B cell (primary cell): ENCODE measurements at regions not wholly inside any gene's neighbourhood (a gene's known extent, or its start where the extent isn't known, plus 50 kb on each side); places are given as distances from the start of the nearest gene placed in this dataset.

Source experiments
- ATAC-seq: fragments of 200-7000 bp; cut with Tn5 transposase; one replicate; pipeline ENCODE4 v1.10.0; 2021; ENCODE audit warnings: low read depth, mild to moderate bottlenecking, moderate number of reproducible peaks, moderate library complexity
- CTCF ChIA-PET: fragments of 350-600 bp; sonication (Branson Sonifier 250); formaldehyde crosslinking; loops from one replicate; lab custom pipeline; 2021; ENCODE audit warnings: antibody characterized with exemption, inconsistent platforms; lab: Charles Lee
- POLR2A ChIA-PET: fragments of 350-600 bp; sonication (Branson Sonifier 250); formaldehyde crosslinking; loops from one replicate; lab custom pipeline; 2021; ENCODE audit warnings: antibody characterized with exemption; lab: Charles Lee
- DNase-seq: peaks from one replicate; pipeline ENCODE4 v3.0.0; 2013
- H2AFZ ChIP-seq: 2 replicates; pipeline ENCODE4 v1.6.1; 2012; ENCODE audit warnings: mild to moderate bottlenecking, low read depth, low read length; ENCODE audit not compliant: insufficient read depth, poor library complexity, severe bottlenecking
- H3K27ac ChIP-seq, 2 donors: 1 replicate in 1 of 2; 2 replicates in 1 of 2; pipeline ENCODE4 v1.5.1; 2012 to 2013; ENCODE audit warnings: low read length in 2 of 2, mild to moderate bottlenecking in 2 of 2, moderate library complexity in 1 of 2
- H3K27me3 ChIP-seq, 4 experiments: fragments of 200-600 bp in 1 of 4; sonication (generic) in 1 of 4; replicated peaks in 1 of 4; 1 replicate in 2 of 4; 2 replicates in 2 of 4; pipeline versions ENCODE4 v1.6.1 to v1.7.0; 2013 to 2016; ENCODE audit warnings: low read length in 3 of 4, mild to moderate bottlenecking in 2 of 4, mixed read lengths in 1 of 4, moderate library complexity in 1 of 4; ENCODE audit not compliant: insufficient read depth in 4 of 4, control insufficient read depth in 3 of 4; ENCODE audit errors: control extremely low read depth in 1 of 4
- H3K36me3 ChIP-seq, 2 experiments: replicated peaks in 1 of 2; 1 replicate in 1 of 2; 2 replicates in 1 of 2; pipeline versions ENCODE4 v1.6.1 to v1.7.1; 2013; ENCODE audit warnings: low read length in 1 of 2; ENCODE audit not compliant: insufficient read depth in 2 of 2, control insufficient read depth in 1 of 2; ENCODE audit errors: control extremely low read depth in 1 of 2, extremely low read depth in 1 of 2
- H3K4me1 ChIP-seq, 2 donors: fragments of 200-600 bp in 1 of 2; sonication (generic) in 1 of 2; 1 replicate in 1 of 2; 2 replicates in 1 of 2; pipeline versions ENCODE4 v1.5.1 to v1.6.1; 2013 to 2017; ENCODE audit warnings: low read length in 2 of 2; ENCODE audit not compliant: control insufficient read depth in 2 of 2, insufficient read depth in 2 of 2
- H3K4me2 ChIP-seq: replicated peaks from 2 replicates; pipeline ENCODE3; 2012; ENCODE audit warnings: mild to moderate bottlenecking, low read depth, low read length; ENCODE audit not compliant: poor library complexity, severe bottlenecking
- H3K4me3 ChIP-seq, 5 experiments: fragments of 200-600 bp in 1 of 5; sonication (generic) in 1 of 5; 1 replicate in 3 of 5; 2 replicates in 2 of 5; pipeline versions ENCODE4 v1.5.1 to v1.7.0; 2011 to 2016; ENCODE audit warnings: low read length in 4 of 5, mild to moderate bottlenecking in 4 of 5, low read depth in 2 of 5, control low read depth in 1 of 5, moderate library complexity in 1 of 5; ENCODE audit not compliant: insufficient read depth in 1 of 5; ENCODE audit errors: control extremely low read depth in 1 of 5, extremely low read depth in 1 of 5
- H3K79me2 ChIP-seq: fragments of 200-600 bp; sonication (generic); one replicate; pipeline ENCODE4 v1.6.0; 2016; ENCODE audit warnings: low read length; ENCODE audit not compliant: control insufficient read depth, insufficient read depth
- H3K9ac ChIP-seq: fragments of 200-600 bp; sonication (generic); 2 replicates; pipeline ENCODE4 v1.6.1; 2017; ENCODE audit warnings: mild to moderate bottlenecking, low read length, moderate library complexity
- H3K9me3 ChIP-seq, 3 donors: one replicate each; pipeline versions ENCODE4 v1.6.1 to v1.7.1; 2013; ENCODE audit warnings: low read length in 2 of 3; ENCODE audit not compliant: control insufficient read depth in 2 of 3, insufficient read depth in 1 of 3; ENCODE audit errors: control extremely low read depth in 1 of 3
- H4K20me1 ChIP-seq: 2 replicates; pipeline ENCODE4 v1.6.0; 2012; ENCODE audit warnings: mild to moderate bottlenecking, low read length; ENCODE audit not compliant: insufficient read depth, control insufficient read depth, poor library complexity, severe bottlenecking
- H3K27ac Mint-ChIP-seq: one replicate; pipeline ENCODE4 v1.8.0; 2021; ENCODE audit warnings: mixed read lengths
- H3K27me3 Mint-ChIP-seq: one replicate; pipeline ENCODE4 v1.8.0; 2021; ENCODE audit warnings: mixed read lengths
- H3K4me1 Mint-ChIP-seq: one replicate; pipeline ENCODE4 v1.8.0; 2021; ENCODE audit warnings: mixed read lengths
- H3K4me3 Mint-ChIP-seq: one replicate; pipeline ENCODE4 v1.8.0; 2021; ENCODE audit warnings: mixed read lengths
- H3K9me3 Mint-ChIP-seq: one replicate; pipeline ENCODE4 v1.8.0; 2022; ENCODE audit warnings: mixed read lengths; ENCODE audit not compliant: insufficient read depth
- CTCF ChIP-seq: fragments of 200-600 bp; IDR thresholded peaks from one replicate; pipeline ENCODE4 v1.8.0; 2022; ENCODE audit warnings: antibody characterized with exemption, mild to moderate bottlenecking
- EZH2 ChIP-seq: IDR thresholded peaks from 2 replicates; pipeline ENCODE4 v1.6.1; 2012; ENCODE audit warnings: borderline replicate concordance, low read depth, mild to moderate bottlenecking, moderate library complexity, low read length; ENCODE audit not compliant: insufficient read depth, poor library complexity, severe bottlenecking
- WGBS: methylation state at CpG from one replicate; pipeline ENCODE4 v1.1.5; 2013; ENCODE audit warnings: missing lambda C conversion rate; ENCODE audit not compliant: insufficient coverage; 5-methylcytosine and 5-hydroxymethylcytosine counted together
- intact Hi-C: fragments of 100-400 bp; cut with micrococcal nuclease; formaldehyde crosslinking; loops from one replicate; pipeline ENCODE4 v1.10.0; 2022

GRCh38 chr6:19525673-19526072 is 311.5 kb upstream of the ID4 start:
- intact Hi-C loops, result no loop called here
- Histone ChIP-seq H3K79me2 (no peaks in the 10 kb centered on the region), H3K4me2 (no peak overlapping the region), H3K4me1 (no peaks in the 10 kb centered on the region), H3K27me3 (no peaks in the 10 kb centered on the region), H3K9me3 (peaks cover 0 to 3% (median 0%) of the 10 kb centered on the region in 3 donors), H3K9ac (no peak overlapping the region), H2AFZ (no peak overlapping the region), H3K36me3 (no peaks in the 10 kb centered on the region), H4K20me1 (no peaks in the 10 kb centered on the region), H3K27ac (no peak overlapping the region), H3K4me3 (no peak overlapping the region)
- Mint-ChIP-seq H3K9me3 (peaks cover 5% of the 10 kb centered on the region), H3K27me3 (no peaks in the 10 kb centered on the region), H3K4me3 (no peak overlapping the region), H3K27ac (no peak overlapping the region), H3K4me1 (no peaks in the 10 kb centered on the region)
- TF ChIP-seq CTCF, result no peak
- TF ChIP-seq EZH2, result no peak
- ChIA-PET POLR2A (no interaction called here), CTCF (no interaction called here)
- DNase-seq (no peak), ATAC-seq (no peak)
- WGBS, result no CpG with 5 or more reads among the region's 3 CpGs

- Histone ChIP-seq H3K4me1 (no peaks in the 10 kb centered on the region), H3K9me3 (peaks cover 0 to 3% (median under 1%) of the 10 kb centered on the region in 3 donors), H3K36me3 (no peaks in the 10 kb centered on the region), H3K4me2 (no peak overlapping the region), H2AFZ (no peak overlapping the region), H3K27me3 (no peaks in the 10 kb centered on the region), H3K27ac (no peak overlapping the region), H3K4me3 (no peak overlapping the region), H4K20me1 (no peaks in the 10 kb centered on the region), H3K79me2 (no peaks in the 10 kb centered on the region), H3K9ac (no peak overlapping the region)
- WGBS, result no CpG with 5 or more reads among the region's 1 CpG
- ChIA-PET POLR2A (no interaction called here), CTCF (no interaction called here)
- no peak overlapping the region for H3K27ac Mint-ChIP-seq
- H3K27me3 Mint-ChIP-seq, result no peaks in the 10 kb centered on the region
- no peak for ATAC-seq
- H3K4me3 Mint-ChIP-seq, result no peak overlapping the region
- no peak for TF ChIP-seq CTCF
- no peak for DNase-seq
- H3K4me1 Mint-ChIP-seq, result no peaks in the 10 kb centered on the region
- intact Hi-C loops, result no loop called here
- H3K9me3 Mint-ChIP-seq, result peaks cover 6% of the 10 kb centered on the region
These were observed 307.0 kb upstream of the ID4 start for GRCh38 chr6:19530188-19530587.
